ENCODE measurements at regions not wholly inside any gene's neighbourhood (a gene's known extent, or its start where the extent isn't known, plus 50 kb on each side); places are given as distances from the start of the nearest gene placed in this dataset.

DNA sequence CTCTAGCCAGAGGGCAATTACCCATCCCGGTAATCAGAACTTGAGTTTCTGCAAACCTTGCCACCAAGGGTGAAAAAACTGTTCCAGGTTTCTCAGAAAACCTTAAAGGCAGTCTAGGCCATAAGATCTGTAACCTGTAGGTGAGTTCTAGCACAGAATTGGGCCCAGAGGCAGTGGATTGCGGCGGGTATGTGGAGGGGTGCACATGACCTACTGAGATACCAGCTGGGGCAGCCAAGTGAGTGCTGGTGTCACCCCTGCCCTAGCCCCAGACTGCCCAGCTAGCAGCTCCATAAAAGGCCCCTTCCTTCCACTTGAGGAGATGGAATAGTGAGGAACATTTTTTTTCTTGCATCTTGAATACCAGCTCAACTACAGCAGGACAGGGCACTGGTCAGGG lies 176.7 kb downstream of the SMARCA1 start:
- TF ChIP-seq, protein P1, sequence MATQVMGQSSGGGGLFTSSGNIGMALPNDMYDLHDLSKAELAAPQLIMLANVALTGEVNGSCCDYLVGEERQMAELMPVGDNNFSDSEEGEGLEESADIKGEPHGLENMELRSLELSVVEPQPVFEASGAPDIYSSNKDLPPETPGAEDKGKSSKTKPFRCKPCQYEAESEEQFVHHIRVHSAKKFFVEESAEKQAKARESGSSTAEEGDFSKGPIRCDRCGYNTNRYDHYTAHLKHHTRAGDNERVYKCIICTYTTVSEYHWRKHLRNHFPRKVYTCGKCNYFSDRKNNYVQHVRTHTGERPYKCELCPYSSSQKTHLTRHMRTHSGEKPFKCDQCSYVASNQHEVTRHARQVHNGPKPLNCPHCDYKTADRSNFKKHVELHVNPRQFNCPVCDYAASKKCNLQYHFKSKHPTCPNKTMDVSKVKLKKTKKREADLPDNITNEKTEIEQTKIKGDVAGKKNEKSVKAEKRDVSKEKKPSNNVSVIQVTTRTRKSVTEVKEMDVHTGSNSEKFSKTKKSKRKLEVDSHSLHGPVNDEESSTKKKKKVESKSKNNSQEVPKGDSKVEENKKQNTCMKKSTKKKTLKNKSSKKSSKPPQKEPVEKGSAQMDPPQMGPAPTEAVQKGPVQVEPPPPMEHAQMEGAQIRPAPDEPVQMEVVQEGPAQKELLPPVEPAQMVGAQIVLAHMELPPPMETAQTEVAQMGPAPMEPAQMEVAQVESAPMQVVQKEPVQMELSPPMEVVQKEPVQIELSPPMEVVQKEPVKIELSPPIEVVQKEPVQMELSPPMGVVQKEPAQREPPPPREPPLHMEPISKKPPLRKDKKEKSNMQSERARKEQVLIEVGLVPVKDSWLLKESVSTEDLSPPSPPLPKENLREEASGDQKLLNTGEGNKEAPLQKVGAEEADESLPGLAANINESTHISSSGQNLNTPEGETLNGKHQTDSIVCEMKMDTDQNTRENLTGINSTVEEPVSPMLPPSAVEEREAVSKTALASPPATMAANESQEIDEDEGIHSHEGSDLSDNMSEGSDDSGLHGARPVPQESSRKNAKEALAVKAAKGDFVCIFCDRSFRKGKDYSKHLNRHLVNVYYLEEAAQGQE (IDR thresholded peaks at IDR 0.05; ENCODE audit: borderline replicate concordance), result no peak
- TF ChIP-seq, protein P2, sequence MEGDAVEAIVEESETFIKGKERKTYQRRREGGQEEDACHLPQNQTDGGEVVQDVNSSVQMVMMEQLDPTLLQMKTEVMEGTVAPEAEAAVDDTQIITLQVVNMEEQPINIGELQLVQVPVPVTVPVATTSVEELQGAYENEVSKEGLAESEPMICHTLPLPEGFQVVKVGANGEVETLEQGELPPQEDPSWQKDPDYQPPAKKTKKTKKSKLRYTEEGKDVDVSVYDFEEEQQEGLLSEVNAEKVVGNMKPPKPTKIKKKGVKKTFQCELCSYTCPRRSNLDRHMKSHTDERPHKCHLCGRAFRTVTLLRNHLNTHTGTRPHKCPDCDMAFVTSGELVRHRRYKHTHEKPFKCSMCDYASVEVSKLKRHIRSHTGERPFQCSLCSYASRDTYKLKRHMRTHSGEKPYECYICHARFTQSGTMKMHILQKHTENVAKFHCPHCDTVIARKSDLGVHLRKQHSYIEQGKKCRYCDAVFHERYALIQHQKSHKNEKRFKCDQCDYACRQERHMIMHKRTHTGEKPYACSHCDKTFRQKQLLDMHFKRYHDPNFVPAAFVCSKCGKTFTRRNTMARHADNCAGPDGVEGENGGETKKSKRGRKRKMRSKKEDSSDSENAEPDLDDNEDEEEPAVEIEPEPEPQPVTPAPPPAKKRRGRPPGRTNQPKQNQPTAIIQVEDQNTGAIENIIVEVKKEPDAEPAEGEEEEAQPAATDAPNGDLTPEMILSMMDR (IDR thresholded peaks at IDR 0.05; ENCODE audit: poor library complexity, severe bottlenecking), result no peak
- TF ChIP-seq POLR2AphosphoS5 (IDR thresholded peaks at IDR 0.05) (no peak), SMC3 (conservative IDR thresholded peaks at IDR 0.05; ENCODE audit: poor library complexity) (no peak)
